ENCODE measurements at regions not wholly inside any gene's neighbourhood (a gene's known extent, or its start where the extent isn't known, plus 50 kb on each side); places are given as distances from the start of the nearest gene placed in this dataset.

DNA sequence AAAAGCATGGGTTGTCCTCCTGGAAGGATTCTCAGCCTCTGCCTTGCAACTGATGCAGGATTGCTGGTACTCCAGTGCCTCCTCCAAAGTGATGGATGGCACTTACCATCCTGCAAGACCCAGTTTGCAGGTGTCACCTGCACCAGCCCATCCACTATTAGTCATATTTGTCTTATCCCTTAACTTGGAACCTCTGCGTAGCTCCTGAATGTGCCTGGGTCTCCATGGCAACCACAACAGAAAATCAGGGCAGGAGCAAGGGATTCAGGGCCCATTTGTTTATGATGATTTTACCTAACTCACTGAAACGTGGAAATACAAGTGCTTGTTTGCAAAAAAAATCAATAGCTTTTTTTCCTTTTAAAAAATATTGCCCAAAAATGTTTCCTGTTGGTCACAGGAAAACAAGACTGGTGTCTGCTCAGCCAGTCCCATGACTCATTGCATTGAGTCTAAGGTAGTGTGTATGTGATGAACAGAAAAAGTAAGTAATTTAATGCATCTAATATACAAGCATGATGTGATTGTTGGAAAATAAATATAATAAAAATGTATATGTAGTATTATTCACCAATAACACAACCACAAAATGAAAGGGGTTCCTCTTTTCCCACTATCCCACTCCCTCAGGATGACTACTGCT is 1196.3 kb upstream of the TMEM132C start:
- Mint-ChIP-seq H3K27ac (no peak overlapping the region), H3K4me1 (0 out of 2 replicates have a peak, but pooled peaks cover 2% of the 10 kb centered on the region), H3K9me3 (peaks cover 53% of the 10 kb centered on the region), H3K27me3 (ENCODE audit: low read depth) (peaks cover 2% of the 10 kb centered on the region), H3K4me3 (no peak overlapping the region), H3K36me3 (peaks cover 42% of the 10 kb centered on the region)
- CTCF ChIA-PET = no interaction called here
- TF ChIP-seq USF2 (CRISPR knock-in tag; IDR thresholded peaks at IDR 0.05) = no peak
- no peak for TF ChIP-seq GABPB1 (CRISPR knock-in tag; IDR thresholded peaks at IDR 0.05)
- no peak for TF ChIP-seq SOX15 (CRISPR knock-in tag; IDR thresholded peaks at IDR 0.05)
- no peak for TF ChIP-seq NR2C2 (CRISPR knock-in tag; IDR thresholded peaks at IDR 0.05)
- no peak for TF ChIP-seq NFE2L1 (CRISPR knock-in tag; IDR thresholded peaks at IDR 0.05)
- no peak for TF ChIP-seq CREM (CRISPR knock-in tag; IDR thresholded peaks at IDR 0.05)
- no peak for TF ChIP-seq ZNF671 (CRISPR knock-in tag; IDR thresholded peaks at IDR 0.05)
- no peak for TF ChIP-seq TEAD1 (CRISPR knock-in tag; IDR thresholded peaks at IDR 0.05)
- ATAC-seq = no peak
- POLR2A ChIA-PET = no interaction called here
- no peak for DNase-seq (ENCODE audit: low spot score)

- DNase-seq (ENCODE audit: low spot score) (no peak), ATAC-seq (no peak)
- H3K36me3 Mint-ChIP-seq = peaks cover 61% of the 10 kb centered on the region
- 0 out of 2 replicates have a peak, but pooled peaks cover 2% of the 10 kb centered on the region for H3K4me1 Mint-ChIP-seq
- CTCF ChIA-PET = no interaction called here
- H3K27me3 Mint-ChIP-seq (ENCODE audit: low read depth) = peaks cover 11% of the 10 kb centered on the region
- H3K4me3 Mint-ChIP-seq = no peak overlapping the region
- TF ChIP-seq, protein P1, sequence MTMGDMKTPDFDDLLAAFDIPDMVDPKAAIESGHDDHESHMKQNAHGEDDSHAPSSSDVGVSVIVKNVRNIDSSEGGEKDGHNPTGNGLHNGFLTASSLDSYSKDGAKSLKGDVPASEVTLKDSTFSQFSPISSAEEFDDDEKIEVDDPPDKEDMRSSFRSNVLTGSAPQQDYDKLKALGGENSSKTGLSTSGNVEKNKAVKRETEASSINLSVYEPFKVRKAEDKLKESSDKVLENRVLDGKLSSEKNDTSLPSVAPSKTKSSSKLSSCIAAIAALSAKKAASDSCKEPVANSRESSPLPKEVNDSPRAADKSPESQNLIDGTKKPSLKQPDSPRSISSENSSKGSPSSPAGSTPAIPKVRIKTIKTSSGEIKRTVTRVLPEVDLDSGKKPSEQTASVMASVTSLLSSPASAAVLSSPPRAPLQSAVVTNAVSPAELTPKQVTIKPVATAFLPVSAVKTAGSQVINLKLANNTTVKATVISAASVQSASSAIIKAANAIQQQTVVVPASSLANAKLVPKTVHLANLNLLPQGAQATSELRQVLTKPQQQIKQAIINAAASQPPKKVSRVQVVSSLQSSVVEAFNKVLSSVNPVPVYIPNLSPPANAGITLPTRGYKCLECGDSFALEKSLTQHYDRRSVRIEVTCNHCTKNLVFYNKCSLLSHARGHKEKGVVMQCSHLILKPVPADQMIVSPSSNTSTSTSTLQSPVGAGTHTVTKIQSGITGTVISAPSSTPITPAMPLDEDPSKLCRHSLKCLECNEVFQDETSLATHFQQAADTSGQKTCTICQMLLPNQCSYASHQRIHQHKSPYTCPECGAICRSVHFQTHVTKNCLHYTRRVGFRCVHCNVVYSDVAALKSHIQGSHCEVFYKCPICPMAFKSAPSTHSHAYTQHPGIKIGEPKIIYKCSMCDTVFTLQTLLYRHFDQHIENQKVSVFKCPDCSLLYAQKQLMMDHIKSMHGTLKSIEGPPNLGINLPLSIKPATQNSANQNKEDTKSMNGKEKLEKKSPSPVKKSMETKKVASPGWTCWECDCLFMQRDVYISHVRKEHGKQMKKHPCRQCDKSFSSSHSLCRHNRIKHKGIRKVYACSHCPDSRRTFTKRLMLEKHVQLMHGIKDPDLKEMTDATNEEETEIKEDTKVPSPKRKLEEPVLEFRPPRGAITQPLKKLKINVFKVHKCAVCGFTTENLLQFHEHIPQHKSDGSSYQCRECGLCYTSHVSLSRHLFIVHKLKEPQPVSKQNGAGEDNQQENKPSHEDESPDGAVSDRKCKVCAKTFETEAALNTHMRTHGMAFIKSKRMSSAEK (CRISPR knock-in tag; IDR thresholded peaks at IDR 0.05; ENCODE audit: borderline replicate concordance) = no peak
- TF ChIP-seq ATF1 (CRISPR knock-in tag; IDR thresholded peaks at IDR 0.05) (no peak), GTF2I (CRISPR knock-in tag; conservative IDR thresholded peaks at IDR 0.05) (no peak), RORB (CRISPR knock-in tag; IDR thresholded peaks at IDR 0.05) (no peak), FOXK1 (CRISPR knock-in tag; IDR thresholded peaks at IDR 0.05) (no peak), CDX4 (CRISPR knock-in tag; IDR thresholded peaks at IDR 0.05; ENCODE audit: borderline replicate concordance) (no peak), E2F1 (CRISPR knock-in tag; IDR thresholded peaks at IDR 0.05) (no peak), TEAD4 (CRISPR knock-in tag; IDR thresholded peaks at IDR 0.05) (no peak), E2F5 (CRISPR knock-in tag; IDR thresholded peaks at IDR 0.05) (no peak), USF2 (CRISPR knock-in tag; IDR thresholded peaks at IDR 0.05) (no peak), NR3C1 (CRISPR knock-in tag; conservative IDR thresholded peaks at IDR 0.05; ENCODE audit: low read depth) (no peak)
- TF ChIP-seq, protein P2, sequence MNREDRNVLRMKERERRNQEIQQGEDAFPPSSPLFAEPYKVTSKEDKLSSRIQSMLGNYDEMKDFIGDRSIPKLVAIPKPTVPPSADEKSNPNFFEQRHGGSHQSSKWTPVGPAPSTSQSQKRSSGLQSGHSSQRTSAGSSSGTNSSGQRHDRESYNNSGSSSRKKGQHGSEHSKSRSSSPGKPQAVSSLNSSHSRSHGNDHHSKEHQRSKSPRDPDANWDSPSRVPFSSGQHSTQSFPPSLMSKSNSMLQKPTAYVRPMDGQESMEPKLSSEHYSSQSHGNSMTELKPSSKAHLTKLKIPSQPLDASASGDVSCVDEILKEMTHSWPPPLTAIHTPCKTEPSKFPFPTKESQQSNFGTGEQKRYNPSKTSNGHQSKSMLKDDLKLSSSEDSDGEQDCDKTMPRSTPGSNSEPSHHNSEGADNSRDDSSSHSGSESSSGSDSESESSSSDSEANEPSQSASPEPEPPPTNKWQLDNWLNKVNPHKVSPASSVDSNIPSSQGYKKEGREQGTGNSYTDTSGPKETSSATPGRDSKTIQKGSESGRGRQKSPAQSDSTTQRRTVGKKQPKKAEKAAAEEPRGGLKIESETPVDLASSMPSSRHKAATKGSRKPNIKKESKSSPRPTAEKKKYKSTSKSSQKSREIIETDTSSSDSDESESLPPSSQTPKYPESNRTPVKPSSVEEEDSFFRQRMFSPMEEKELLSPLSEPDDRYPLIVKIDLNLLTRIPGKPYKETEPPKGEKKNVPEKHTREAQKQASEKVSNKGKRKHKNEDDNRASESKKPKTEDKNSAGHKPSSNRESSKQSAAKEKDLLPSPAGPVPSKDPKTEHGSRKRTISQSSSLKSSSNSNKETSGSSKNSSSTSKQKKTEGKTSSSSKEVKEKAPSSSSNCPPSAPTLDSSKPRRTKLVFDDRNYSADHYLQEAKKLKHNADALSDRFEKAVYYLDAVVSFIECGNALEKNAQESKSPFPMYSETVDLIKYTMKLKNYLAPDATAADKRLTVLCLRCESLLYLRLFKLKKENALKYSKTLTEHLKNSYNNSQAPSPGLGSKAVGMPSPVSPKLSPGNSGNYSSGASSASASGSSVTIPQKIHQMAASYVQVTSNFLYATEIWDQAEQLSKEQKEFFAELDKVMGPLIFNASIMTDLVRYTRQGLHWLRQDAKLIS (CRISPR knock-in tag; IDR thresholded peaks at IDR 0.05; ENCODE audit: borderline replicate concordance) = no peak
- TF ChIP-seq, protein P3, sequence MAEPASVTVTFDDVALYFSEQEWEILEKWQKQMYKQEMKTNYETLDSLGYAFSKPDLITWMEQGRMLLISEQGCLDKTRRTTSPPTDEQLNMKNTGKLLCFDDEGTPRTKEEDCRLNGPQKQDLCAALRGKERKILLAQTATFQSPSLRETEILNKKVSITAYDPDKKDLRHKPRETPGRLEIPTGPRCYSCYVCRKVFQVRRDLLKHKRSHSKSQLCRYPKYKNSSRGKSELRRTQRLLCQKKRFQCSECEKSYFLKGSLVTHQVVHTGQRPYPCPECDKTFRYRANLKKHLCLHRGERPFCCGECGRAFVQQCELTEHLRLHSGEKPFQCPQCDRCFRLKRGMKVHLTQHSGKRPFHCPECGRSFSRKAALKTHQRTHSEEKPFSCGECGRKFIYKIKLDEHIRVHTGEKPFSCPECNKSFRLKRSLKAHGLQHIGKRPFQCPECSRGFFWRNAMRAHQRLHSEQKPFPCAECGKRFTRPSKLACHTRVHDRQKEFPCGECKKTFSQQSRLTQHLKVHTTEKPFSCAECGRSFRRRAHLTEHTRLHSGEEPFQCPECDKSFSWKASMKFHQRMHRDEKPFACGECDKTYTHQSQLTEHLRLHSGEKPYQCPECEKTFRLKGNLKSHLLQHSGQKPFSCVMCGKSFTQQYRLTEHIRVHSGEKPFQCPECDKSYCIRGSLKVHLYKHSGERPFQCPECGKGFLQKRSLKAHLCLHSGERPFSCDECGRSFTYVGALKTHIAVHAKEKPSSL (CRISPR knock-in tag; conservative IDR thresholded peaks at IDR 0.05) = no peak
- POLR2A ChIA-PET = no interaction called here
- H3K9me3 Mint-ChIP-seq = peaks cover 57% of the 10 kb centered on the region
- no peak overlapping the region for H3K27ac Mint-ChIP-seq
Measured at GRCh38 chr12:127074161-127074560, 1192.8 kb upstream of the TMEM132C start.
